HCT116 (cell line): ENCODE measurements at regions not wholly inside any gene's neighbourhood (a gene's known extent, or its start where the extent isn't known, plus 50 kb on each side); places are given as distances from the start of the nearest gene placed in this dataset.
A peak's percentile ranks its signal among the peaks of the same experiment; 100 is the strongest.

Source experiments
- ATAC-seq: fragments of 200-7000 bp; cut with Tn5 transposase; 2 replicates; pipeline ENCODE4 v1.9.1; 2020; ENCODE audit warnings: mild to moderate bottlenecking, moderate library complexity
- BruUV-seq: library from RNA; stranded (reverse); fragments of 400-500 nt; replicated peaks from 2 replicates; lab custom pipeline; 2021; lab: Mats Ljungman, UMichigan
- CTCF ChIA-PET: fragments of 300-600 bp; sonication (Branson Sonifier 250); formaldehyde crosslinking; loops from one replicate; lab custom pipeline; 2021; ENCODE audit warnings: antibody characterized with exemption; lab: Charles Lee
- POLR2A ChIA-PET: fragments of 300-600, 350-600 bp; sonication (Branson Sonifier 250); formaldehyde crosslinking; loops from one replicate; lab custom pipeline; 2021; ENCODE audit warnings: antibody characterized with exemption; lab: Charles Lee
- RAD21 ChIA-PET, 2 experiments: fragments of 300-600 bp; sonication (Branson Sonifier 250); formaldehyde crosslinking; loops; one replicate each; lab custom pipeline; 2023; ENCODE audit warnings: low total read pairs in 2 of 2; ENCODE audit not compliant: uncharacterized antibody in 2 of 2, unreplicated experiment in 2 of 2, low non-redundant PET in 1 of 2; lab: Charles Lee
- DNase-seq: peaks from one replicate; pipeline ENCODE4 v3.0.0-alpha.2; 2010; ENCODE audit warnings: low read depth, low spot score
- H2AFZ ChIP-seq: fragments of 200-600 bp; shearing (Covaris generic), sonication (generic); 2 replicates; pipeline ENCODE4 v1.6.1; 2017; ENCODE audit warnings: low read depth, mixed run types, mixed read lengths, antibody characterized with exemption, low read length; ENCODE audit not compliant: poor library complexity, severe bottlenecking
- H3K27ac ChIP-seq: 2 replicates; pipeline ENCODE4 v1.5.1; 2012; ENCODE audit warnings: low read depth, low read length
- H3K27me3 ChIP-seq: fragments of 200-600 bp; sonication (generic); 2 replicates; pipeline ENCODE4 v1.6.1; 2016; ENCODE audit warnings: mixed run types, low read length, mixed read lengths; ENCODE audit not compliant: insufficient read depth
- H3K36me3 ChIP-seq, 2 experiments: fragments of 200-500 bp in 1 of 2; fragments of 200-600 bp in 1 of 2; sonication (Bioruptor generic) in 1 of 2; sonication (generic) in 1 of 2; 2 replicates each; pipeline versions ENCODE4 v1.5.1 to v1.6.1; 2014 to 2016; ENCODE audit warnings: low read length in 2 of 2, inconsistent platforms in 1 of 2, mixed read lengths in 1 of 2, mixed run types in 1 of 2; ENCODE audit not compliant: insufficient read depth in 2 of 2, control insufficient read depth in 1 of 2
- H3K4me1 ChIP-seq, 2 experiments: fragments of 200-600 bp in 1 of 2; sonication (generic) in 1 of 2; 2 replicates each; pipeline versions ENCODE4 v1.5.1 to v1.6.1; 2012 to 2017; ENCODE audit warnings: low read length in 2 of 2, inconsistent platforms in 1 of 2, mild to moderate bottlenecking in 1 of 2, mixed read lengths in 1 of 2, mixed run types in 1 of 2, moderate library complexity in 1 of 2; ENCODE audit not compliant: insufficient read depth in 2 of 2, control insufficient read depth in 1 of 2
- H3K4me2 ChIP-seq: fragments of 200-600 bp; sonication (generic); 2 replicates; pipeline ENCODE4 v1.6.1; 2017; ENCODE audit warnings: mixed run types, low read length, mixed read lengths
- H3K4me3 ChIP-seq, 2 experiments: fragments of 200-600 bp in 1 of 2; sonication (generic) in 1 of 2; replicated peaks in 1 of 2; 2 replicates each; pipeline ENCODE4 v1.5.1; 2011 to 2016; ENCODE audit warnings: low read length in 2 of 2, control low read depth in 1 of 2, low read depth in 1 of 2, mild to moderate bottlenecking in 1 of 2, mixed read lengths in 1 of 2, mixed run types in 1 of 2
- H3K79me2 ChIP-seq: fragments of 200-600 bp; sonication (generic); 2 replicates; pipeline ENCODE4 v1.6.1; 2017; ENCODE audit warnings: mild to moderate bottlenecking, mixed run types, low read length, moderate library complexity, mixed read lengths; ENCODE audit not compliant: insufficient read depth
- H3K9ac ChIP-seq: fragments of 200-600 bp; sonication (generic); 2 replicates; pipeline ENCODE4 v1.6.1; 2016; ENCODE audit warnings: low read length, mixed read lengths
- H3K9me2 ChIP-seq: fragments of 200-600 bp; sonication (generic), shearing (Covaris generic); 2 replicates; pipeline ENCODE4 v1.6.1; 2017; ENCODE audit warnings: mixed run types, mild to moderate bottlenecking, moderate library complexity; ENCODE audit not compliant: insufficient read depth
- H3K9me3 ChIP-seq, 2 experiments: fragments of 200-500 bp in 1 of 2; fragments of 200-600 bp in 1 of 2; sonication (Bioruptor generic) in 1 of 2; sonication (generic) in 1 of 2; 2 replicates each; pipeline ENCODE4 v1.6.1; 2014 to 2017; ENCODE audit warnings: low read length in 2 of 2, mixed read lengths in 2 of 2, inconsistent platforms in 1 of 2, low read depth in 1 of 2, mild to moderate bottlenecking in 1 of 2, mixed run types in 1 of 2, moderate library complexity in 1 of 2; ENCODE audit not compliant: control insufficient read depth in 1 of 2, insufficient read depth in 1 of 2
- H4K20me1 ChIP-seq: fragments of 200-600 bp; sonication (generic), shearing (Covaris generic); 2 replicates; pipeline ENCODE4 v1.6.1; 2017; ENCODE audit warnings: mixed run types, mild to moderate bottlenecking, moderate library complexity; ENCODE audit not compliant: insufficient read depth
- intact Hi-C: fragments of 100-400 bp; cut with micrococcal nuclease; formaldehyde crosslinking; loops from 2 replicates; pipeline ENCODE4 v1.10.0; 2022
- TF ChIP-seq, protein P1 (sequence below): IDR thresholded peaks from 2 replicates; pipeline ENCODE4 v1.6.1; 2012; ENCODE audit warnings: low read depth
- TF ChIP-seq, protein P2 (sequence below), 3 experiments: fragments of 200-600 bp in 1 of 3; sonication (generic) in 1 of 3; IDR thresholded peaks in 2 of 3; conservative IDR thresholded peaks in 1 of 3; 2 replicates each; pipeline ENCODE4 v1.5.1; 2012 to 2017; ENCODE audit warnings: low read depth in 2 of 3, low read length in 2 of 3, antibody characterized with exemption in 1 of 3, borderline replicate concordance in 1 of 3, control low read depth in 1 of 3, mild to moderate bottlenecking in 1 of 3, mixed read lengths in 1 of 3, mixed run types in 1 of 3, moderate library complexity in 1 of 3; ENCODE audit not compliant: insufficient read depth in 1 of 3

- Histone ChIP-seq H3K4me1 (0 out of 4 replicates have a peak, but pooled peaks cover 0 to 5% of the 10 kb centered on the region in 2 experiments), H3K9me2 (no peaks in the 10 kb centered on the region), H3K36me3 (no peaks in the 10 kb centered on the region), H3K27me3 (no peaks in the 10 kb centered on the region), H3K4me2 (no peak overlapping the region), H2AFZ (no peak overlapping the region), H3K27ac (no peak overlapping the region), H3K79me2 (no peaks in the 10 kb centered on the region), H3K9ac (no peak overlapping the region), H3K4me3 (no peak overlapping the region), H3K9me3 (no peaks in the 10 kb centered on the region), H4K20me1 (no peaks in the 10 kb centered on the region)
- TF ChIP-seq, protein P1, sequence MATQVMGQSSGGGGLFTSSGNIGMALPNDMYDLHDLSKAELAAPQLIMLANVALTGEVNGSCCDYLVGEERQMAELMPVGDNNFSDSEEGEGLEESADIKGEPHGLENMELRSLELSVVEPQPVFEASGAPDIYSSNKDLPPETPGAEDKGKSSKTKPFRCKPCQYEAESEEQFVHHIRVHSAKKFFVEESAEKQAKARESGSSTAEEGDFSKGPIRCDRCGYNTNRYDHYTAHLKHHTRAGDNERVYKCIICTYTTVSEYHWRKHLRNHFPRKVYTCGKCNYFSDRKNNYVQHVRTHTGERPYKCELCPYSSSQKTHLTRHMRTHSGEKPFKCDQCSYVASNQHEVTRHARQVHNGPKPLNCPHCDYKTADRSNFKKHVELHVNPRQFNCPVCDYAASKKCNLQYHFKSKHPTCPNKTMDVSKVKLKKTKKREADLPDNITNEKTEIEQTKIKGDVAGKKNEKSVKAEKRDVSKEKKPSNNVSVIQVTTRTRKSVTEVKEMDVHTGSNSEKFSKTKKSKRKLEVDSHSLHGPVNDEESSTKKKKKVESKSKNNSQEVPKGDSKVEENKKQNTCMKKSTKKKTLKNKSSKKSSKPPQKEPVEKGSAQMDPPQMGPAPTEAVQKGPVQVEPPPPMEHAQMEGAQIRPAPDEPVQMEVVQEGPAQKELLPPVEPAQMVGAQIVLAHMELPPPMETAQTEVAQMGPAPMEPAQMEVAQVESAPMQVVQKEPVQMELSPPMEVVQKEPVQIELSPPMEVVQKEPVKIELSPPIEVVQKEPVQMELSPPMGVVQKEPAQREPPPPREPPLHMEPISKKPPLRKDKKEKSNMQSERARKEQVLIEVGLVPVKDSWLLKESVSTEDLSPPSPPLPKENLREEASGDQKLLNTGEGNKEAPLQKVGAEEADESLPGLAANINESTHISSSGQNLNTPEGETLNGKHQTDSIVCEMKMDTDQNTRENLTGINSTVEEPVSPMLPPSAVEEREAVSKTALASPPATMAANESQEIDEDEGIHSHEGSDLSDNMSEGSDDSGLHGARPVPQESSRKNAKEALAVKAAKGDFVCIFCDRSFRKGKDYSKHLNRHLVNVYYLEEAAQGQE = no peak
- TF ChIP-seq, protein P2, sequence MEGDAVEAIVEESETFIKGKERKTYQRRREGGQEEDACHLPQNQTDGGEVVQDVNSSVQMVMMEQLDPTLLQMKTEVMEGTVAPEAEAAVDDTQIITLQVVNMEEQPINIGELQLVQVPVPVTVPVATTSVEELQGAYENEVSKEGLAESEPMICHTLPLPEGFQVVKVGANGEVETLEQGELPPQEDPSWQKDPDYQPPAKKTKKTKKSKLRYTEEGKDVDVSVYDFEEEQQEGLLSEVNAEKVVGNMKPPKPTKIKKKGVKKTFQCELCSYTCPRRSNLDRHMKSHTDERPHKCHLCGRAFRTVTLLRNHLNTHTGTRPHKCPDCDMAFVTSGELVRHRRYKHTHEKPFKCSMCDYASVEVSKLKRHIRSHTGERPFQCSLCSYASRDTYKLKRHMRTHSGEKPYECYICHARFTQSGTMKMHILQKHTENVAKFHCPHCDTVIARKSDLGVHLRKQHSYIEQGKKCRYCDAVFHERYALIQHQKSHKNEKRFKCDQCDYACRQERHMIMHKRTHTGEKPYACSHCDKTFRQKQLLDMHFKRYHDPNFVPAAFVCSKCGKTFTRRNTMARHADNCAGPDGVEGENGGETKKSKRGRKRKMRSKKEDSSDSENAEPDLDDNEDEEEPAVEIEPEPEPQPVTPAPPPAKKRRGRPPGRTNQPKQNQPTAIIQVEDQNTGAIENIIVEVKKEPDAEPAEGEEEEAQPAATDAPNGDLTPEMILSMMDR (IDR thresholded peaks at IDR 0.05 in 2 of 3, conservative IDR thresholded peaks at IDR 0.05 in 1 of 3; ENCODE audit: borderline replicate concordance in 1 of 3, insufficient read depth in 1 of 3, low read depth in 2 of 3, low read length in 2 of 3) = peak in 1 of 3 experiments; percentile 49; a peak in 1 of 6 replicates
- DNase-seq = no peak
- BruUV-seq = no TSS peak
- intact Hi-C loops = no loop called here
- no peak for ATAC-seq
- RAD21 ChIA-PET = no interaction called here
- CTCF ChIA-PET = no interaction called here
- POLR2A ChIA-PET = no interaction called here
Measured at GRCh38 chr6:168990019-168990751, 263.5 kb downstream of the THBS2 start.
